Colonic mucosa (tissue), 4 donors: ENCODE measurements at regions not wholly inside any gene's neighbourhood (a gene's known extent, or its start where the extent isn't known, plus 50 kb on each side); places are given as distances from the start of the nearest gene placed in this dataset.

Experiments used
- DNase-seq: peaks from one replicate; pipeline ENCODE4 v3.0.0-alpha.2; 2020
- H3K27ac ChIP-seq: fragments of 200-600 bp; one replicate; pipeline ENCODE4 v1.8.0; 2021
- H3K27me3 ChIP-seq: fragments of 200-600 bp; one replicate; pipeline ENCODE4 v1.8.0; 2021
- H3K36me3 ChIP-seq: fragments of 200-600 bp; one replicate; pipeline ENCODE4 v1.8.0; 2021
- H3K4me1 ChIP-seq: fragments of 200-600 bp; one replicate; pipeline ENCODE4 v1.8.0; 2021; ENCODE audit warnings: mild to moderate bottlenecking
- H3K4me3 ChIP-seq: fragments of 200-600 bp; one replicate; pipeline ENCODE4 v1.8.0; 2021
- H3K9ac ChIP-seq, 2 donors: one replicate each; pipeline ENCODE4 v1.7.0; 2013; ENCODE audit warnings: control low read depth in 2 of 2, low read depth in 2 of 2, low read length in 2 of 2
- H3K9me3 ChIP-seq: fragments of 200-600 bp; one replicate; pipeline ENCODE4 v1.8.0; 2021
- CTCF ChIP-seq: fragments of 200-600 bp; IDR thresholded peaks from one replicate; pipeline ENCODE4 v1.8.0; 2022; ENCODE audit warnings: antibody characterized with exemption, mild to moderate bottlenecking
- intact Hi-C: fragments of 100-400 bp; cut with DNase I; formaldehyde crosslinking; loops from one replicate; pipeline ENCODE4 v1.14.1; 2022
- donor health status: healthy.
- donor health status: DM: no; HTN: no; CAD: no.
- donor health status: DM: no; HTN: no; CAD: no.

GRCh38 chr2:194621945-194622344 lies 1035.1 kb upstream of the SLC39A10 start:
- no peak overlapping the region for H3K27ac ChIP-seq
- H3K27me3 ChIP-seq = no peaks in the 10 kb centered on the region
- TF ChIP-seq CTCF = no peak
- intact Hi-C loops = no loop called here
- no peak for DNase-seq
- no peak overlapping the region for H3K4me3 ChIP-seq
- no peak overlapping the region for H3K9ac ChIP-seq
- no peaks in the 10 kb centered on the region for H3K9me3 ChIP-seq
- no peaks in the 10 kb centered on the region for H3K4me1 ChIP-seq
- H3K36me3 ChIP-seq = no peaks in the 10 kb centered on the region

DNA sequence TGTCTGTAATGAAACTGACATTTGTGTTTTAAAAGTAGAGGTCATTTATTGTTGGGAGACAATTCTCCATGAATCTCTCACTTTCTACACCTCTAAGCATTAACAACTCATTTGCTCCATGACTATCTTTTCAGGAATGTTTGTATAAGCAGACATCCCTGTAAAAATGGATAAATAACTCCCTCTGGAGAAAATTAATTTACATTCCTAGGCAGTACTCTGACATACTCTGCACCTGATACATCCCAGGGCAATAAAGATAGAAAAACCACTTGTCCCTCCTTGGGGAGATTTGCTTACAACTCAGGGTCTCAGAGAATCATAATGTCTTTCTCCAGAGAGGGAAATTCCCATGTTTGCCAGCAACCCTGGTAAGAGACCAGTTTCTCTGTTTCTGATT lies 1037.7 kb upstream of the SLC39A10 start:
- intact Hi-C loops = no loop called here
- Histone ChIP-seq H3K36me3 (no peaks in the 10 kb centered on the region), H3K4me1 (no peaks in the 10 kb centered on the region), H3K27ac (no peak overlapping the region), H3K27me3 (no peaks in the 10 kb centered on the region), H3K9ac (no peak overlapping the region), H3K9me3 (no peaks in the 10 kb centered on the region), H3K4me3 (no peak overlapping the region)
- no peak for DNase-seq
- TF ChIP-seq CTCF = no peak

DNA sequence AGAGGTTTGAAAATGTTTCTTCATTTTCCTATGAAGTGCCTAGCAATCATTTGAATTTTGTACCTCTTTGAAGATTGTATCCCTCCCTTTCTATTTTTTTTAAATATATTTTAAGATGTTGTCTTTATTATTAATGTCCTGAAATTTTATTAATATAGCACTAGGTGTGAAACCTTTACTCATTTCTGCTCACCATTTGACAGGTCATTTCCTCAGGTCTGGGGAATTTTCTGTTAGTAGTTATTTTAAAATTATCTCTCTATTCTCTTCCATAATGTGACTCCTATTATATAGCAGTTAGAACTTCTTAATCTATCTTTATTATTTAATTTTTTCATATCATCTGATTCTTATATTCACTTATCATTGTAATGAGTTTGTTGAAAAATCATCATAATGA lies 1038.6 kb upstream of the SLC39A10 start:
- Histone ChIP-seq H3K4me3 (no peak overlapping the region), H3K27ac (no peak overlapping the region), H3K4me1 (no peaks in the 10 kb centered on the region), H3K9me3 (no peaks in the 10 kb centered on the region), H3K9ac (no peak overlapping the region), H3K27me3 (no peaks in the 10 kb centered on the region), H3K36me3 (no peaks in the 10 kb centered on the region)
- no peak for TF ChIP-seq CTCF
- intact Hi-C loops = no loop called here
- no peak for DNase-seq

GRCh38 chr2:194616334-194616733 lies 1040.7 kb upstream of the SLC39A10 start:
- Histone ChIP-seq H3K27ac (no peak overlapping the region), H3K27me3 (no peaks in the 10 kb centered on the region), H3K36me3 (no peaks in the 10 kb centered on the region), H3K4me1 (no peaks in the 10 kb centered on the region), H3K4me3 (no peak overlapping the region), H3K9me3 (no peaks in the 10 kb centered on the region), H3K9ac (no peak overlapping the region)
- no peak for TF ChIP-seq CTCF
- no peak for DNase-seq
- intact Hi-C loops = no loop called here

DNA sequence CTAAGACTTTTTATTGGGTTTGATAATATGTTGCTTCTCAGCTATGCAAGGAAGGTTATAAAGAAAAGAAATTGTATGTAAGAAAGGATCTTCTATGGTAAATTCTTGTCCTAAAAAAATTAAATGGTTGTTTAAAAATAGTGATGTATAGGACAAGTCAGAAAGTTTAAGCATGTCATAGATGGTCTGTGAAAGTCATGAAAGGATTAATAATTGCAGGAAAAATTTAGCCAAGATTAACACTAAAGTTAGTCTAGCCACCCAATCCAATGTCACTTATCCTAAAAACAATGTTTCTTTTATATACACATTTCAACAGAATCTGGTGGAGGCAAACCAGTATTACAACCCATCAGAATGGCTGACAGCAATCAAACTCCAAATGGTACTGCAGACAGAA lies 1046.7 kb upstream of the SLC39A10 start:
- H3K9me3 ChIP-seq = no peaks in the 10 kb centered on the region
- no peak for TF ChIP-seq CTCF
- no peak overlapping the region for H3K9ac ChIP-seq
- no peaks in the 10 kb centered on the region for H3K27me3 ChIP-seq
- no peak for DNase-seq
- intact Hi-C loops = no loop called here
- H3K4me3 ChIP-seq = no peak overlapping the region
- no peaks in the 10 kb centered on the region for H3K4me1 ChIP-seq
- H3K27ac ChIP-seq = no peak overlapping the region
- no peaks in the 10 kb centered on the region for H3K36me3 ChIP-seq

DNA sequence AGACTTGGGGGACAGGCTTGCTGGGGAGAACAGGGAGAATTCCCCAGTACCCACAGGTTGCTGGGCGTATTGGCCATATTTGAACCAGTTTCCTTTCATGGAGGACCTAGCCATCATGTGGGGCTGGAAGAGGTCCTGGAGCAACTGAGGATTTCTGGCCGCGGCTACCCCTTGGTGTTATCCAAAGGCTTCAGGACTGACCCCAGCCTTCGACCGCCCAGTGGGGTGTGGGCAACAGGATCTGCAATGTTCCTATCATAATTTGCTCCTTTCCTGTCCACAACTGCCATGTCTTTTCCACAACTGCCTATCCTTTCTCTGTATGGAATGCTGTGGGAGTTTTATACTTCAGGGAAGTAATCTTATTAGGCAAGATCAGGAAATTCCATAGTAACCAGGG lies 1053.6 kb upstream of the SLC39A10 start:
- no peak overlapping the region for H3K27ac ChIP-seq
- no peaks in the 10 kb centered on the region for H3K27me3 ChIP-seq
- no peaks in the 10 kb centered on the region for H3K4me1 ChIP-seq
- H3K36me3 ChIP-seq = no peaks in the 10 kb centered on the region
- no peak for TF ChIP-seq CTCF
- H3K9me3 ChIP-seq = no peaks in the 10 kb centered on the region
- no peak for DNase-seq
- no peak overlapping the region for H3K9ac ChIP-seq
- intact Hi-C loops = no loop called here
- H3K4me3 ChIP-seq = no peak overlapping the region
